ENCODE measurements at regions not wholly inside any gene's neighbourhood (a gene's known extent, or its start where the extent isn't known, plus 50 kb on each side); places are given as distances from the start of the nearest gene placed in this dataset.

- TF ChIP-seq POLR2A (IDR thresholded peaks at IDR 0.05) (no peak), CTCF (IDR thresholded peaks at IDR 0.05) (no peak)
These were observed 522.4 kb downstream of the TBC1D22A start for GRCh38 chr22:47284822-47285221.

Measured in adrenal gland (tissue), 5 donors.